ENCODE measurements at regions not wholly inside any gene's neighbourhood (a gene's known extent, or its start where the extent isn't known, plus 50 kb on each side); places are given as distances from the start of the nearest gene placed in this dataset.

GRCh38 chr19:31983647-31984046 is 361.8 kb upstream of the ZNF507 start:
- no peak for DNase-seq (ENCODE audit: low read depth)

GRCh38 chr19:31985001-31985605 is 360.3 kb upstream of the ZNF507 start:
- DNase-seq (ENCODE audit: low read depth): no peak

GRCh38 chr19:31986951-31987350 is 358.5 kb upstream of the ZNF507 start:
- DNase-seq (ENCODE audit: low read depth): no peak

- DNase-seq (ENCODE audit: low read depth): no peak
Observed at GRCh38 chr19:31988256-31988655, 357.2 kb upstream of the ZNF507 start.

- no peak for DNase-seq (ENCODE audit: low read depth)
Observed at GRCh38 chr19:31991984-31992655, 353.3 kb upstream of the ZNF507 start.

- DNase-seq (ENCODE audit: low read depth): no peak
Observed at GRCh38 chr19:31992750-31993149, 352.7 kb upstream of the ZNF507 start.

GRCh38 chr19:31995546-31995945 is 349.9 kb upstream of the ZNF507 start:
- no peak for DNase-seq (ENCODE audit: low read depth)

- DNase-seq (ENCODE audit: low read depth): no peak
Observed at GRCh38 chr19:32010071-32010470, 335.3 kb upstream of the ZNF507 start.

GRCh38 chr19:32012206-32012605 is 333.2 kb upstream of the ZNF507 start:
- DNase-seq (ENCODE audit: low read depth): no peak

GRCh38 chr19:32012886-32013631 is 332.4 kb upstream of the ZNF507 start:
- DNase-seq (ENCODE audit: low read depth): no peak

- DNase-seq (ENCODE audit: low read depth): no peak
Observed at GRCh38 chr19:32017176-32017953, 328.0 kb upstream of the ZNF507 start.

- DNase-seq (ENCODE audit: low read depth): no peak
Observed at GRCh38 chr19:32018014-32018413, 327.4 kb upstream of the ZNF507 start.

- no peak for DNase-seq (ENCODE audit: low read depth)
Observed at GRCh38 chr19:32020538-32020937, 324.9 kb upstream of the ZNF507 start.

- DNase-seq (ENCODE audit: low read depth): no peak
Observed at GRCh38 chr19:32022044-32022640, 323.3 kb upstream of the ZNF507 start.

- no peak for DNase-seq (ENCODE audit: low read depth)
Observed at GRCh38 chr19:32022731-32023563, 322.5 kb upstream of the ZNF507 start.

GRCh38 chr19:32023564-32023832 is 321.9 kb upstream of the ZNF507 start:
- no peak for DNase-seq (ENCODE audit: low read depth)

- DNase-seq (ENCODE audit: low read depth): no peak
Observed at GRCh38 chr19:32029235-32029634, 316.2 kb upstream of the ZNF507 start.

GRCh38 chr19:32032561-32032960 is 312.8 kb upstream of the ZNF507 start:
- no peak for DNase-seq (ENCODE audit: low read depth)

- no peak for DNase-seq (ENCODE audit: low read depth)
Observed at GRCh38 chr19:32035626-32036025, 309.8 kb upstream of the ZNF507 start.

- no peak for DNase-seq (ENCODE audit: low read depth)
Observed at GRCh38 chr19:32038021-32038920, 307.1 kb upstream of the ZNF507 start.

Measured in activated T-cell treated with anti-CD3 and anti-CD28 coated beads for 1 hour (primary cell).